KMS-11 (cell line): ENCODE measurements at regions not wholly inside any gene's neighbourhood (a gene's known extent, or its start where the extent isn't known, plus 50 kb on each side); places are given as distances from the start of the nearest gene placed in this dataset.

Source experiments
- H2AFZ ChIP-seq: fragments of 200-600 bp; sonication (generic); 2 replicates; pipeline ENCODE4 v1.6.1; 2016; ENCODE audit warnings: antibody characterized with exemption, mixed run types, low read depth
- H3K27ac ChIP-seq: fragments of 200-600 bp; sonication (generic); 2 replicates; pipeline ENCODE4 v1.6.1; 2016; ENCODE audit warnings: mild to moderate bottlenecking, mixed run types
- H3K27me3 ChIP-seq: fragments of 200-600 bp; sonication (generic); 2 replicates; pipeline ENCODE4 v1.6.1; 2017; ENCODE audit warnings: mild to moderate bottlenecking, low read depth, mixed run types, moderate library complexity; ENCODE audit not compliant: insufficient read depth
- H3K36me3 ChIP-seq: fragments of 200-600 bp; sonication (generic); 2 replicates; pipeline ENCODE4 v1.6.1; 2017; ENCODE audit warnings: mild to moderate bottlenecking, mixed run types; ENCODE audit not compliant: insufficient read depth
- H3K4me1 ChIP-seq: fragments of 200-600 bp; sonication (generic); 2 replicates; pipeline ENCODE4 v1.6.1; 2016; ENCODE audit warnings: mild to moderate bottlenecking, low read depth, mixed run types; ENCODE audit not compliant: poor library complexity, severe bottlenecking
- H3K4me2 ChIP-seq: fragments of 200-600 bp; sonication (generic); 2 replicates; pipeline ENCODE4 v1.7.0; 2016; ENCODE audit warnings: mild to moderate bottlenecking, mixed run types
- H3K4me3 ChIP-seq: fragments of 200-600 bp; sonication (generic); IDR thresholded peaks from 2 replicates; pipeline ENCODE4 v1.6.1; 2017; ENCODE audit warnings: low read depth, low read length, mixed read lengths; ENCODE audit not compliant: insufficient read depth
- H3K79me2 ChIP-seq: fragments of 200-600 bp; sonication (generic); 2 replicates; pipeline ENCODE4 v1.6.1; 2016; ENCODE audit warnings: low read depth, mixed run types; ENCODE audit not compliant: insufficient read depth
- H3K9ac ChIP-seq: fragments of 200-600 bp; sonication (generic); 2 replicates; pipeline ENCODE4 v1.6.1; 2016; ENCODE audit warnings: mild to moderate bottlenecking, mixed run types
- H4K20me1 ChIP-seq: fragments of 200-600 bp; sonication (generic); 2 replicates; pipeline ENCODE4 v1.6.1; 2016; ENCODE audit warnings: mild to moderate bottlenecking, mixed run types; ENCODE audit not compliant: insufficient read depth
- CTCF ChIP-seq: fragments of 200-600 bp; sonication (generic); conservative IDR thresholded peaks from 2 replicates; pipeline ENCODE4 v1.6.1; 2017; ENCODE audit warnings: low read depth, mild to moderate bottlenecking, antibody characterized with exemption, low read length, moderate library complexity, mixed read lengths

- Histone ChIP-seq H3K79me2 (no peaks in the 10 kb centered on the region), H3K4me3 (no peak overlapping the region), H2AFZ (no peak overlapping the region), H3K27ac (no peak overlapping the region), H3K36me3 (no peaks in the 10 kb centered on the region), H4K20me1 (no peaks in the 10 kb centered on the region), H3K4me2 (no peak overlapping the region), H3K27me3 (no peaks in the 10 kb centered on the region), H3K9ac (no peak overlapping the region), H3K4me1 (no peaks in the 10 kb centered on the region)
- TF ChIP-seq CTCF = no peak
Observed at GRCh38 chr3:13222131-13222530, 148.9 kb upstream of the IQSEC1 start.

GRCh38 chr3:13221491-13222061 lies 148.3 kb upstream of the IQSEC1 start:
- H3K36me3 ChIP-seq = no peaks in the 10 kb centered on the region
- H3K4me3 ChIP-seq = no peak overlapping the region
- no peak overlapping the region for H3K9ac ChIP-seq
- no peak overlapping the region for H3K27ac ChIP-seq
- H3K79me2 ChIP-seq = no peaks in the 10 kb centered on the region
- H3K27me3 ChIP-seq = no peaks in the 10 kb centered on the region
- H4K20me1 ChIP-seq = no peaks in the 10 kb centered on the region
- no peak overlapping the region for H2AFZ ChIP-seq
- no peak for TF ChIP-seq CTCF
- no peak overlapping the region for H3K4me2 ChIP-seq
- no peaks in the 10 kb centered on the region for H3K4me1 ChIP-seq

- H4K20me1 ChIP-seq = no peaks in the 10 kb centered on the region
- H3K4me1 ChIP-seq = no peaks in the 10 kb centered on the region
- TF ChIP-seq CTCF = no peak
Observed at GRCh38 chr3:13220991-13221390, 147.8 kb upstream of the IQSEC1 start.

GRCh38 chr3:13219902-13220296 lies 146.7 kb upstream of the IQSEC1 start:
- Histone ChIP-seq H2AFZ (no peak overlapping the region), H4K20me1 (no peaks in the 10 kb centered on the region), H3K36me3 (no peaks in the 10 kb centered on the region), H3K4me2 (no peak overlapping the region), H3K79me2 (no peaks in the 10 kb centered on the region), H3K27me3 (no peaks in the 10 kb centered on the region), H3K4me3 (no peak overlapping the region), H3K27ac (no peak overlapping the region), H3K9ac (no peak overlapping the region), H3K4me1 (no peaks in the 10 kb centered on the region)
- TF ChIP-seq CTCF = no peak

More at GRCh38 chr3:13220991-13221390, 147.8 kb upstream of the IQSEC1 start:
- H2AFZ ChIP-seq = no peak overlapping the region
- H3K9ac ChIP-seq = no peak overlapping the region
- H3K27me3 ChIP-seq = no peaks in the 10 kb centered on the region
- H3K4me3 ChIP-seq = no peak overlapping the region
- no peak overlapping the region for H3K27ac ChIP-seq
- H3K79me2 ChIP-seq = no peaks in the 10 kb centered on the region
- no peaks in the 10 kb centered on the region for H3K36me3 ChIP-seq
- H3K4me2 ChIP-seq = no peak overlapping the region
